H4 (cell line): ENCODE measurements at regions not wholly inside any gene's neighbourhood (a gene's known extent, or its start where the extent isn't known, plus 50 kb on each side); places are given as distances from the start of the nearest gene placed in this dataset.

Source experiments
- DNase-seq: peaks from one replicate; pipeline ENCODE4 v3.0.0-alpha.2; 2015; ENCODE audit warnings: low spot score

DNA sequence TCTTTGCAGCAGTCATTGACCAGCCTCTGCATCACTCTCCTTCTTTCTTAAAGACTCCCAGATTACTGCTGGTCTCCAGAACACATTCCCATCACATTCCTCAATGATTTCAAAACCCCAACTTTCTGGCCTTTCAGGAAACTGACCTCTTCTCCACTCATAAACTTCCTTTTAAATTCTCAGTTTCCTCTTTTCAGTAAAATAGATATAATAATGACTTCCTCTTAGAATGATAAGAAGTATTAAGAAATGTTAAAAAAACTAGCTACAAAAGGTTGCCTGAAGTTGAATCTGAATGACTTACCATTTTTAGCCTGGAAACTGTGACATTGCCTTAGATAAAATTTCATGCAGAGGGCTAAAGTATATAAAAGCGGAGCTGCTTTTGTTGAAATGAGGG lies 239.3 kb downstream of the OGFRL1 start:
- DNase-seq, result no peak

DNA sequence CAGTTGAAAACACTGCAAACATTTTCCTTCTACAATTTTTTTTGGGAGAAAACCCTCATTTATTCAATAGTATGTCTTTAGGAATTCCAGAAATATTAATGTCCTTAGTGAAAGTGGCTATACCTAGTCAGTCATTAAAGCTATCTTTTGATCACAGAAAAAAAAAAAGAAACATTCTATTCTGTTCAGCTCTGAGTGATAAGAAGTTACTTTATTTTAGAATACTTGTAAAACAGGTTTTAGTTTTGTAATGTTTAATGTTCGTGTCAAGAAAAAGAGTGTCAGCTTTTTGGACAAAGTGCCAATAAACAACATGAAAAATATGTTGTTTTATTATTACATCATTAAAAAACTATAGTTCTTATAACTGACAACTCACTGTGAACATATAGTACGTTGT lies 240.4 kb downstream of the OGFRL1 start:
- DNase-seq, result no peak

DNA sequence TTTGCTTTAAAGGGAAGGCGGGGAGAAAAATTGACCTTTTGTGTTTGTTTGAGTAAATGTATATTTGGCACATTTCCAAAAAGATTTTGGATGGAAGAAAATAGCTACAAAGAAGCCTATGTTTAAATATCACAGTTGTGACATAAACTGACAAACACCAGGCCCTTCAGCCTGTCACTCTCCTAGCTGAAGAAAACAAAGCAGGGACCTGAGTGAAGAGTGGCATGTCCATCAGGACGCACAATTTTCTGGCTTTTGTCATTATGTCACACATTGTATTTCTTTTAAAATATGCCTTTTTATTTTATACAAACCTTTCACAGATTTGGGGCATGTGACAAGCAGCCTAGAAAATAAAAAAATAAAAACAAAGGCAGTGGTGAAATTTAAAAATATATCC lies 241.2 kb downstream of the OGFRL1 start:
- no peak for DNase-seq

DNA sequence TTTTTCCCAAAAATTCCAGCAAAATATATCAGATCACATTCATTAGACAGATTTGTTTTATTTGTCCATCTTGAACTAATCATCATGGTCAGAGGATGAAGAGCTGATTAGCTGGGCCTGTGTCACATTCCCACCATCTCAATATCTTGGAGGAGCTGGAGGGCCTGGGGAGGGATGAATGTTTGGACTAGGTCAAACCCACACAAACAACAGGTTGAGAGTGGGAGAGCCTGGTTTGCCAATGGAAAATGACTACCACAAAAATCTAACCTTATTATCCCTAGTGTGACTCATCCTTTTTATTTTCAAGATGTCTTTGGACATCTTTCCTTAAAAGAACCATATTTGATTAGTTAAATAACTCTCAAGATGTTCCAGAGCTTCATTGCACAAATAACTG lies 242.4 kb downstream of the OGFRL1 start:
- no peak for DNase-seq

DNA sequence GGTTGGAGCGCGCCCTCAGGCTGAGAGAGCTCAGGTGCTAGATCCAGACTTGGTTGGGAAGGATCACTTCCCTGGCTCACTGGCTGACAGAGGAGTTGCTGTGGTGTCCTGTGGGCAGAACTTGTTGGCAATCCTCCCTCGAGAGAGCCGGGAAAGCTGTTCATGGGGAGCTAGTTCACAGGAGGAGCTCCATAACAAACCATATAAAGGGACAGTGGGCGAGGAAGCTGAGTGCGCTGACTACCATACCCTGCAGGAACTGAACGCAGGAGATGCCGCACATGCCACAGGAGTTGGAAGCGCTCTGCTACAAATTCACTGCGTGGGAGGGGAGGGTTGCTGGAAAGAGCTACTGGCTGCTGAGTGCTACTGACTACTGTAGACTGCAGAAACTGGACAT lies 243.2 kb downstream of the OGFRL1 start:
- no peak for DNase-seq

DNA sequence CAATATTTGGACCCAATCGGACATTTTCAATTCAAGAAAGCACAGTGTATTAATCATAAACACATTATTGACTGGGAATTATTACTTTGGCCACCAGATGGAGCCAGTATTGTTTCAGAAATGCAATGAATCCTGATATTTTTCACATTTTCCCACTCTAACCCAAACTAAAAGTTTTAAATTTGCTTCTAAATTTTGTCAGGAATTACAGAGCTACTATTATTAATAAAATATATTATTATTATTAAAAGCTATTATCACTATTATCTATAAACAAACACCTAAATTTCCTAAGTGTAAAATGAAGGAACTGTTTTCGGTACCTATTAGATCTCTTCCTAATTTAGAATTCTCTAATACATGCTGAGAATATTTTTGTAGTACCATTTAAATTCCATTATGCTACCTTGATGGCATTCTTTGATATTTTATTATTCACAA lies 245.3 kb downstream of the OGFRL1 start:
- no peak for DNase-seq

DNA sequence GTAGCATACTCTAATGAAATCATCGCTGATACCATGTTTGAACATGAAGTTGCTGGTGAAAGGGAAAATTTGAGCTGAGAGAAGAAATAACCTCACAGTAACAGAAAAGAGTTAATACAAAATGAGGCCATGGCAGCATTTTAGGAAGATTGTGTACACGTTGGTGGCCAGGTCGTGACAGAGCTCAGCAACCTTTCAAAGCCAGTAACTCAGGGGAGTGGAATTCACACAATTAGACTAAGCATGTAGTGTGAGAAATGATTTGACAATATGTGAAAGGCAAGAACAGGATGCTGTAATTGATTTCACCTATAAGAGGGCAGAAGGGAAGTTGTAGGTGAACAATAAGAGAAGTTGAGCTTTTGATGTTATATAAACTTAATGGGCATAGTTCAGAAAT lies 246.3 kb downstream of the OGFRL1 start:
- no peak for DNase-seq

DNA sequence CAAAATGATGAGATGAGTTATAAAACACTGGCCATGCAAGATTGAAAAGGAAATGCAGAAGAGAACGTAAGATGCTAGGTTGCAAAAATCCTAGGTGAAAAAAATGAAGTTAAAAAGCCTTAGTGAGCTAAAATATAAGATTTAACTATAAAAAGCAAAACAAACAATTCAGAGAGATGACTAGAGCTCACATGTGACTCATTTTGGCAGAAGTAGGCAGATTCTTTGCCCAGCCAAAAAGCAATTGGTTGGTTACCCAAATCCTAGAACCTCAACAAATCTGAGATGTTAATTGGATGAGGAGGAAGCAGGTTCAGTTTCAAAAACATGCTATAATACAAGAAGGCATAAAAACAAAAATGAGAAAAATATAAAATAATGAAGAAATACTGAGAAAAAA lies 249.1 kb downstream of the OGFRL1 start:
- no peak for DNase-seq

DNA sequence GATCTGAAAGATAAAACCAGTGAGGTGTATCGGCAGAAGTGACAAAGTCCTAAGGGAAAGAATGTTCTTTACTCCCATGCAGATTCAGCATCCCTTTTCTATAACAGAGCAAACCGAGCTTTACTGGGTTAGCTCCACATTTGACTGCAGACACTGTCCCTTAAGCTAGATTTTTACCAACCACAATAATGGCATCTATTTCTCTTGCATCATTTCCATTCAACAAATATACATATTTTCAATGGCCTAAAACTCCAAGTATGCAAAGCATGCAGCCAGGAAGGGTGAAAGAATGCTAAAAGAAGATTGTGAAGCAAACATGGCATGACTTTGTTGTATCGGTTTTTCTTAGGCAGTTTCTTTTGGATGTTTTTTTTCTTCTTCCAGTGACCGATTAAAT lies 255.4 kb downstream of the OGFRL1 start:
- DNase-seq, result no peak

DNA sequence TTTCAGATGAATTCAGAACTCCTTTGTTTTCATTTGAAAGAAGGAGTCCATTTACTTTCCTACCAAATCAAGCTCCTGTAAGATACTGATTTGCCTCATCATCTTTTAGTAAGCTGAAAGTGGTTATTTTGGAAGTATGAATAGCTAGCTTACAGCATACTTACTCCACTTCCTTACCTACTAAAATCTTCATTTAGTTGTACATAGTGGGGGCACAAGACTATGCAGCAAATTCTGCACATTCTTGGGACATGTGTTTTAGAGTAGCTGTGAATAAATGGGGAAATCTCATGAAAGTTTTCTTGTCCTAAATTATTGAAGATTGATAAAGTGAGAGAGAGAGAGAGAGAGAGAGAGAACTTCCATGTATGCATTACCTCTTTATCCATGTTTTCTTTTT lies 256.3 kb downstream of the OGFRL1 start:
- DNase-seq, result no peak

DNA sequence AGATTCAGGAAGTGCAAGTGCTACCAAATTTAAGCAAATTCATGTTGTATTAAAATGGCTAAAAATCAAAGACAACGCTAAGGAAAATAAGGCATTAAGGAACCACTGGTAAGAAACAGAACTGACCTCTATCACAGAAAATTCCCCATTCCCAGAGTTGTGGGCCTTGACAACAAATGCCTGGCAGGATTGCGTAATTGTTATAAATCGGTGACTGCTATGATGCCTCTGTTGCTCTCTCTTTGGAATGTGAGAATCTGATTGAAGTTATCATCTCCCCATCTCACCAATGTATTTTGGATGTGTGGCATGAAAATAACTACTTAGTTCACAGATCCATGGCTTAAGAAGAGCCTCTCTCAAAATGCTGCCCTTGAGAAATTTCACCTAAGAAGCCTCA lies 257.3 kb downstream of the OGFRL1 start:
- DNase-seq, result no peak

DNA sequence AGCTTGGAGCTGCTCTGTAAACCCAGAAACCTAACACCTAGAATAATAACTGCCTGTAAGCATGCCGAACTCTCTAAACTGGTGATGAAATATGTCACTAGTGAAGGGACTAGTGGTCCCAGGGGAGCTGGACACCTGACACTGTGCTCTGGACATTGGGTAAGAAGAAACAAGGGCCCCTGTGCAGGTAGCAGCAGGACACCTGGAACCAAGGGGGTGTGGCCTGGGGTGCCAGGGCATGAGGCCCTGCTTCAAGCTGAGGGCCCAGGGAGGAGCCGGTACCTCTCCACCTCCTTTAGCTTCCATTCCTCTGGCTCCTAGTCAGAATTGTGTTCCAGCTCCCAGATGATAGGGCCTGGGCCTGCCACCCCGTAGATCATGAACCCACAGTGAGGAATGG lies 263.2 kb downstream of the OGFRL1 start:
- no peak for DNase-seq

DNA sequence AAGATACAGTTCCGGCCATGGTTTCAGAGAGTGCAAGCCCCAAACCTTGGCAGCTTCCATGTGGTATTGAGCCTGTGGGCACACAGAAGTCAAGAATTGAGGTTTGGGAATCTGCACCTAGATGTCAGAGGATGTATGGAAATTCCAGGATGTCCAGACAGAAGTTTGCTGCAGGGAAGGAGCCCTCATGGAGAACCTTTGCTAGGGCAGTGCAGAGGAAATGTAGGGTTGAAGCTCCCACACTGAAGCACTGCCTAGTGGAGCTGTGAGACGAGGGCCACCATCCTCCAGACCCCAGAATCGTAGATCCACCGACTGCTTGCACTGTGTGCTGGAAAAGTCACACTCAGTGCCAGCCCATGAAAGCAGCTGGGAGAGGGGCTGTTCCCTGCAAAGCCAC lies 267.5 kb downstream of the OGFRL1 start:
- DNase-seq, result no peak

DNA sequence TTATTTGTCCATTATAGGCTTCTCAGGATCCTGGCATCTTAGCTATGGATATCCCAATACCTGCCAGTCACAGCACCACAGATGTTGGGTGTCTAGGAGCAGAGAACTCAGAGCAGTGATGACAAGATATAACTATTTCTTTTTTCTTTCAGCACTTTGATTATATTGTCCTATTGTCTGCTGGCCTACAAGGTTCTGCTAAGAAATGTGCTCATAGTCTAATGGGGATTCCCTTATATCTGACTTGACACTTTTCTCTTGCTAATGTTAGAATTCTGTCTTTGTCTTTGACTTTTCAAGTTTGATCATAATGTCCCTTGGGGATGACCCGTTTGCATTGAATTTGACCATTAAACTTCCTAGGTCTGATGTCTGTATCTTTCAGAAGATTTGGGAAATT lies 270.4 kb downstream of the OGFRL1 start:
- no peak for DNase-seq

DNA sequence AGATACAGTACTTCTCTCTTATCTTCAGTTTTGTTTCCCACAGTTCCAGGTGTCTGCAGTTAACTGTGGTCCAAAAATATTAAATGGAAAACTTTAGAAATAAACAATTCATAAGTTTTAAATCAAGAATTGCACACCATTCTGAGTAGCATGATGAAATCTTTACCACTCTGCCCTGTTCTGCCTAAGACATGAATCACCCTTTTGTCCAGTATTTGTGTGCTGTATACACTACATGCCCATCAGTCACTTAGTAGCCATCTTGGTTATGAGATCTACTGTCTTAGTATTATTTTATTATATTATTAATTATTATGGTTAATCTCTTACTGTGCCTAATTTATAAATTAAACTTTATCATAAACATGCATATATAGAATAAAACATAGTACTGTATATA lies 279.0 kb downstream of the OGFRL1 start:
- no peak for DNase-seq

DNA sequence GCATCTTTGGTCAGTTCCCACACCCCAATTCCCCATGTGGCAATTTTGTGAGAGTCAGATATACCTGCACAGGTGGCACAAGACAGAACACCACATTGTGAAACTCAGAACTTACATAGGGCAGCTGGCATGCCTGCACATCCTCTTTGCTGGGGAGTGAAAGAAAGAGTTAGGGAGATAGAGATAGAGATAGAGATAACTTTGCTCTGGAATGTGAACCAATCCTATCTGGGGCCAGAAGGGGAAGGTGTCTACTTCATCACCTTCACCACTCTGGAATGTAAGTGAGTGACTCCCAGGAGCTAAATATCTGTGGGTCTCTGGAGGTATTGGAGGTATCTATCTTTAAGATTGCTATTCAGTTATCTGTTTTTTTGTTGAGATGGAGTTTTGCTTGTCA lies 289.2 kb downstream of the OGFRL1 start:
- no peak for DNase-seq

DNA sequence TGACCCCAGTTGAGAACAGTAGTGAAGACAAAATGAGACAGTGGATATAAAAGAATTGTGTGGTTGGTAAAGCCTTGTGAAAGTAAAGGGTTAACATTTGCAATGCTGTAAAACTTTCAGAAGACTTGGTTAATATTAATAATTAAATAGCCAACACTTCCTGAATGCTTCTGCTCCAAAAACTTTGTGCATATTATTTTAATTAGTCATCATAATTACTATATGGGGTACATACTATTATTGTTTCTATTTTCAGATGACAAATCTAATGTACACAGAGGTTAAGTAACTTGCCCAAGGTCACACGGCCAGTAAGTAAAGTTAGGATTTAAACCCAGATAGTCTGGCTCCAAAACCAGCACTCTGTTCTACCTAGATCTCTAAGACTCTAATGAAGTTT lies 291.3 kb downstream of the OGFRL1 start:
- DNase-seq, result no peak

DNA sequence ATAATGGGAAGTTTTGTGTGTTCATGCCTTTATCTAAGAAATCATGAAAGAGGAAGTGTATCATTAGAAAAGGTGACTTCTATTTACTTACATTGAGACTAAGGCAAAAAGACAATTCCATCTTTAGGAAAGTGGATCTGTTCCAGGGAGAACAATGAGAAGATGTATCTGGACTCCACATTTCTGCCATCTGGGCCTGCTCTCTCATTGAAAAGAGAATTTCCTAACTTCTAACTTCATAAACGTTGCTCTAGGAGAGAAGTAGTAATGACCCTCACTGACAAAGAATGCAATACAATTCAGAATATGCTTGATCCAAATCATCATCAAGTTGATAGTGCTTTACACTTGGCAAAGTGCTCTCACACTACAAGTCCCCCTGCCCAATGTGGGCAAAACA lies 294.2 kb downstream of the OGFRL1 start:
- no peak for DNase-seq

DNA sequence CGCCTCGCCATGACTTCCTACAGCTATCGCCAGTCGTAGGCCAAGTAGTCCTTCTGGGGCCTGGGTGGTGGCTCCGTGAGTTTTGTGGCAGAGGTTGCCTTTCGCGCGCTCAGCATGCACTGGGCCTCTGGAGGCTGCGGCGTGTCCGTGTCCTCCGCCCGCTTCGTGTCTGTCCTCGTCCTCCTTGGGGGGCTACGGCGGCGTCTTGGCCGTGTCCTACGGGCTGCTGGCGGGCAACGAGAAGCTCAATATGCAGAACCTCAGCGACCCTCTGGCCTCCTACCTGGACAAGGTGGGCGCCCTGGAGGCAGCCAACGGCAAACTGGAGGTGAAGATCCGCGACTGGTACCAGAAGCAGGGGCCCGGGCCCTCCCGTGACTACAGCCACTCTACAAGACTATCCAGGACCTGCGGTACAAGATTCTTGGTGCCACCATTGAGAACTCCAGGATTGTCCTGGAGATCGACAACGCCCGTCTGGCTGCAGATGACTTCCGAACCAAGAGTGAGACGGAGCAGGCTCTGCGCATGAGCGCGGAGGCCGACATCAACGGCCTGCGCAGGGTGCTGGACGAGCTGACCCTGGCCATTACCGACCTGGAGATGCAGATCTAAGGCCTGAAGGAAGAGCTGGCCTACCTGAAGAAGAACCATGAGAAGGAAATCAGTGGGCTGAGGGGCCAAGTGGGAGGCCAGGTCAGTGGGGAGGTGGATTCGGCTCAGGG lies 296.3 kb downstream of the OGFRL1 start:
- no peak for DNase-seq

DNA sequence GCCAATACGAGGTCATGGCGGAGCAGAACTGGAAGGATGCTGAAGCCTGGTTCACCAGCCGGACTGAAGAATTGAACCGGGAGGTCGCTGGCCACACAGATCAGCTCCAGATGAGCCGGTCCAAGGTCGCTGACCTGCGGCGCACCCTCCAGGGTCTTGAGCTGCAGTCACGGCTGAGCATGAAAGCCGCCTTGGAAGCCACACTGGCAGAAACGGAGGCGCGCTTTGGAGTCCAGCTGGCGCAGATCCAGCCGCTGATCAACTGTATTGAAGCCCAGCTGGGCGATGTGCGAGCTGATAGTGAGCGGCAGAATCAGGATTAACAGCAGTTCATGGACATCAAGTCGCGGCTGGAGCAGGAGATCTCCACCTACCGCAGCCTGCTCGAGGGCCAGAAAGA lies 296.9 kb downstream of the OGFRL1 start:
- DNase-seq, result no peak

DNA sequence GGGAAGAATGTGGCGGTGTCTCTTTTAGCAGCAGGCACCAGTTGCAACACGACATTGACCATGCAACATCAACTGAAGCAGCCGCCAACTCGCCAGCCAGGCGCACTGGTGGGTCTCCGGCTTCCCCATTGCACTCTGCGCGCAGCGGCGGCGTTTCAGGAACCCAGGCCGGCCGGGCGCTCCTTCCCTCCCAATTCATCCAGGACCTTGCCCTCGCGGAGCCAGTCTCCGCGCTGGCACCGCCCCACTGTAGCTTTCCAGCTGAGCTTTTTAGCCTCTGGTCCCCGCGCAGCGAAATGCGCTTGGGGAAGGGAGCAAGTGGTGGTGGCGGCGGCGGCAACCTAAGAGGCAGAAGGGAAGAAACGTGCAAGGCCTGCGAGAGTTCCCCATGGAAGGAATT lies 297.9 kb upstream of the RIMS1 start:
- no peak for DNase-seq

DNA sequence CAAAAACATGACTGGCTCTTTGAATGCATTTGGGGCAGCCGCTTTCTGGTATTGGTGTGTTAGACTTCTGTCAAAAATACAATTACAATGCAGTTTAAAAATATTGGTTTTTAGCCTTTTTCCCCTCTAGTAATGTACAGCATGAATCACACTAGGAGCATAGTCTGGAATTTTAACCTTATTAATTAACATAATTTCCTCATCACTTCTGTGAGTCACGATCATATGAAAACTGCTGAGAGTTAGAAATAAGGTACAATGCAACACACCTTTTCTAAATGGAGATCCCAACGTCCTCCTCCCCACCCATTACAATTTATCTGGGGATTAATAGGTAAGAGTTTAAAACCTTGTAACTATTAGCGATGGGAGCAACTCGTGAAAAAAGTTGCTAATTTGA lies 297.1 kb upstream of the RIMS1 start:
- no peak for DNase-seq

DNA sequence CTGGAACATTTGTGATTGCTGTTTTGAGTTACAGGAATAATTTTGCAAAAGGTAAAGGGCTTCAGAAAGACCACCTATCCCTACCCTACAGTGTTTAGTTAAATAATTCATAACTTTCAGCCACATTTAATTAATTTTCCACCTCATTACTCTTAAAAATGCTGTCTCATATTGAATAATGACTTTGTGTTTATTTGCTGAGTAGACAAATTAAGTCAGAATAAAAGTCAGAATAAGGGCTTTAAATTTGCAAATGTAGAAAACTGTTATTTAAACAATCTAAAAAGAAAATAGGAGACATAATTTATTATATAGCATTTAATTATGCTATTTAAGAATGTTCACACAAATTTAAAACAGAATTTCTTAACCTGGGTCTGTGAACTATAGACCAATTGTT lies 293.7 kb upstream of the RIMS1 start:
- DNase-seq, result no peak

DNA sequence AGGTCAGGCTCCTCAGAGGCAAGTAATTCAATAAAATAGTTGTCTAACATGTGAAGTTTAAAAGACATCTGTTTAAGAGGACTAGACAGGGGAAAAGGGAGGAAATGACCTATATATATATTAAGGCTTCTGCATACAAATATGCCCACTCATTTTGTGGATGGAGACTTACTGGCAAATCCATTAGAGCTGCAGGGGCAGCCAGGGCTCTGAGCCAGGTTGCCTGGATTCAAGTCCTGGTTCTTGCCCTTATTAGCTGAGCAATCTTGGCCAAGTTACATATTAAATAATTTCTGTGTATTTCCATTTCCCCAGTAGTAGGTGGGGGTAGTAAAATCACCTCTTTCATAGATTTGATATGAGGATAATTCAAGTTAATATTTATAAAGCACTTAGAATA lies 287.0 kb upstream of the RIMS1 start:
- no peak for DNase-seq
